ENCODE measurements at regions not wholly inside any gene's neighbourhood (a gene's known extent, or its start where the extent isn't known, plus 50 kb on each side); places are given as distances from the start of the nearest gene placed in this dataset.

GRCh38 chr15:98393471-98393870 is 254.9 kb upstream of the IGF1R start:
- no peak for DNase-seq

- no peak for DNase-seq
Measured at GRCh38 chr15:98394546-98394945, 253.8 kb upstream of the IGF1R start.

GRCh38 chr15:98395974-98396610 is 252.2 kb upstream of the IGF1R start:
- no peak for DNase-seq

- no peak for DNase-seq
Measured at GRCh38 chr15:98397419-98397818, 250.9 kb upstream of the IGF1R start.

GRCh38 chr15:98398056-98398455 is 250.3 kb upstream of the IGF1R start:
- DNase-seq, result no peak

- no peak for DNase-seq
Measured at GRCh38 chr15:98398886-98399285, 249.5 kb upstream of the IGF1R start.

GRCh38 chr15:98400120-98400519 is 248.2 kb upstream of the IGF1R start:
- DNase-seq, result no peak

- no peak for DNase-seq
Measured at GRCh38 chr15:98401029-98401428, 247.3 kb upstream of the IGF1R start.

- no peak for DNase-seq
Measured at GRCh38 chr15:98402486-98402885, 245.9 kb upstream of the IGF1R start.

- no peak for DNase-seq
Measured at GRCh38 chr15:98403169-98403568, 245.2 kb upstream of the IGF1R start.

- DNase-seq, result no peak
Measured at GRCh38 chr15:98403569-98403968, 244.8 kb upstream of the IGF1R start.

- DNase-seq, result no peak
Measured at GRCh38 chr15:98405013-98405412, 243.3 kb upstream of the IGF1R start.

- DNase-seq, result no peak
Measured at GRCh38 chr15:98408231-98408630, 240.1 kb upstream of the IGF1R start.

- DNase-seq, result no peak
Measured at GRCh38 chr15:98410328-98410727, 238.0 kb upstream of the IGF1R start.

GRCh38 chr15:98412852-98413251 is 235.5 kb upstream of the IGF1R start:
- no peak for DNase-seq

GRCh38 chr15:98413933-98414546 is 234.3 kb upstream of the IGF1R start:
- DNase-seq, result no peak

- no peak for DNase-seq
Measured at GRCh38 chr15:98416222-98416855, 232.0 kb upstream of the IGF1R start.

- DNase-seq, result no peak
Measured at GRCh38 chr15:98417346-98417745, 231.0 kb upstream of the IGF1R start.

- no peak for DNase-seq
Measured at GRCh38 chr15:98418122-98418521, 230.2 kb upstream of the IGF1R start.

- no peak for DNase-seq
Measured at GRCh38 chr15:98419173-98419780, 229.1 kb upstream of the IGF1R start.

- DNase-seq, result no peak
Measured at GRCh38 chr15:98420837-98421236, 227.5 kb upstream of the IGF1R start.

GRCh38 chr15:98421419-98422129 is 226.8 kb upstream of the IGF1R start:
- peak; percentile 64 for DNase-seq

GRCh38 chr15:98422130-98422478 is 226.2 kb upstream of the IGF1R start:
- DNase-seq, result no peak

GRCh38 chr15:98425173-98425572 is 223.2 kb upstream of the IGF1R start:
- no peak for DNase-seq
